Thyroid gland (tissue), 4 donors: ENCODE measurements at regions not wholly inside any gene's neighbourhood (a gene's known extent, or its start where the extent isn't known, plus 50 kb on each side); places are given as distances from the start of the nearest gene placed in this dataset.

Source experiments
- DNase-seq, 2 donors: peaks; one replicate each; pipeline ENCODE4 v3.0.0-alpha.2; 2019
- H3K27ac ChIP-seq, 3 donors: fragments of 200-600 bp; sonication (generic); 1 replicate in 2 of 3; 2 replicates in 1 of 3; pipeline ENCODE4 v1.5.1; 2016 to 2019; ENCODE audit warnings: mild to moderate bottlenecking in 1 of 3, moderate library complexity in 1 of 3
- H3K27me3 ChIP-seq: fragments of 200-600 bp; sonication (generic); one replicate; pipeline ENCODE4 v1.5.1; 2019
- H3K36me3 ChIP-seq, 2 donors: fragments of 200-600 bp; sonication (generic); one replicate each; pipeline ENCODE4 v1.5.1; 2016 to 2019
- H3K4me1 ChIP-seq, 2 donors: fragments of 200-600 bp; sonication (generic); one replicate each; pipeline ENCODE4 v1.5.1; 2017 to 2019
- H3K4me3 ChIP-seq, 3 donors: fragments of 200-600 bp; sonication (generic); replicated peaks in 1 of 3; 1 replicate in 2 of 3; 2 replicates in 1 of 3; pipeline ENCODE4 v1.5.1; 2016; ENCODE audit warnings: mild to moderate bottlenecking in 1 of 3
- H3K9me3 ChIP-seq: fragments of 200-600 bp; sonication (generic); one replicate; pipeline ENCODE4 v1.5.1; 2017
- POLR2A ChIP-seq, 2 donors: fragments of 450-650 bp; IDR thresholded peaks; one replicate each; pipeline ENCODE4 v1.6.1; 2017; ENCODE audit warnings: antibody characterized with exemption in 2 of 2, mild to moderate bottlenecking in 2 of 2, moderate library complexity in 1 of 2
- WGBS, 2 donors: methylation state at CpG; one replicate each; pipeline ENCODE4 v1.1.5; 2017; 5-methylcytosine and 5-hydroxymethylcytosine counted together
- intact Hi-C: fragments of 100-400 bp; cut with DNase I; formaldehyde crosslinking; loops from one replicate; pipeline ENCODE4 v1.15.1; 2023
- TF ChIP-seq, protein P1 (sequence below), 6 experiments: fragments of 200-600 bp in 3 of 6; fragments of 450-650 bp in 3 of 6; sonication (generic) in 3 of 6; IDR thresholded peaks; one replicate each; pipeline ENCODE4 v1.5.1; 2016 to 2019; ENCODE audit warnings: antibody characterized with exemption in 6 of 6, mild to moderate bottlenecking in 2 of 6, inconsistent platforms in 1 of 6, moderate library complexity in 1 of 6

DNA sequence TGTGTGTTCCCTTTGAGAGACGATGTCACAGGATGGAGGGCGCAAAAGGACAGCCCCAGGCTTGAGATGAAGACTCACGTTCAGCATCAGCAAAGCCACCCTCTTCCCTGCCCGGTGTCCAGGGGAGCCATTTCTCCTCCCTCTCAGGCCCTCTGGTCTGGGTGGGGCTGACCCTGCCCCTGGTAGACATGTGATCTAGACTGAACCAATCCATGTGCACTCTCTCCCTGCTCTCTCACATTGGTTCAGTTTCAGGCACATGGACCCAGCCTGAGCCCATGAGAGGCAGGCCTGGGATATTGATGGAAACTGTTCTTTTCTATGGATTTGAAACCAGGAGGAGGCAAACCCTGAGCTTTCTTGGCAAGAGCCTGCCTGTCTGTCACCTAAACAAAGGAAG lies 115.6 kb upstream of the IGSF21 start:
- intact Hi-C loops: no loop called here
- no peaks in the 10 kb centered on the region for H3K9me3 ChIP-seq
- DNase-seq: no peak
- H3K27ac ChIP-seq: no peak overlapping the region
- no peaks in the 10 kb centered on the region for H3K36me3 ChIP-seq
- WGBS, 2 donors: 74 to 79% methylated on average over 4 of the region's 4 CpGs
- no peaks in the 10 kb centered on the region for H3K4me1 ChIP-seq
- no peak for TF ChIP-seq POLR2A (IDR thresholded peaks at IDR 0.05)
- no peaks in the 10 kb centered on the region for H3K27me3 ChIP-seq
- H3K4me3 ChIP-seq: no peak overlapping the region

GRCh38 chr1:17992800-17993199 lies 114.8 kb upstream of the IGSF21 start:
- H3K27ac ChIP-seq: no peak overlapping the region
- no peaks in the 10 kb centered on the region for H3K4me1 ChIP-seq
- no peaks in the 10 kb centered on the region for H3K36me3 ChIP-seq
- DNase-seq: no peak
- 90 to 94% methylated on average over 5 of the region's 5 CpGs for WGBS, 2 donors
- TF ChIP-seq, protein P1, sequence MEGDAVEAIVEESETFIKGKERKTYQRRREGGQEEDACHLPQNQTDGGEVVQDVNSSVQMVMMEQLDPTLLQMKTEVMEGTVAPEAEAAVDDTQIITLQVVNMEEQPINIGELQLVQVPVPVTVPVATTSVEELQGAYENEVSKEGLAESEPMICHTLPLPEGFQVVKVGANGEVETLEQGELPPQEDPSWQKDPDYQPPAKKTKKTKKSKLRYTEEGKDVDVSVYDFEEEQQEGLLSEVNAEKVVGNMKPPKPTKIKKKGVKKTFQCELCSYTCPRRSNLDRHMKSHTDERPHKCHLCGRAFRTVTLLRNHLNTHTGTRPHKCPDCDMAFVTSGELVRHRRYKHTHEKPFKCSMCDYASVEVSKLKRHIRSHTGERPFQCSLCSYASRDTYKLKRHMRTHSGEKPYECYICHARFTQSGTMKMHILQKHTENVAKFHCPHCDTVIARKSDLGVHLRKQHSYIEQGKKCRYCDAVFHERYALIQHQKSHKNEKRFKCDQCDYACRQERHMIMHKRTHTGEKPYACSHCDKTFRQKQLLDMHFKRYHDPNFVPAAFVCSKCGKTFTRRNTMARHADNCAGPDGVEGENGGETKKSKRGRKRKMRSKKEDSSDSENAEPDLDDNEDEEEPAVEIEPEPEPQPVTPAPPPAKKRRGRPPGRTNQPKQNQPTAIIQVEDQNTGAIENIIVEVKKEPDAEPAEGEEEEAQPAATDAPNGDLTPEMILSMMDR (IDR thresholded peaks at IDR 0.05): no peak
- TF ChIP-seq POLR2A (IDR thresholded peaks at IDR 0.05): no peak
- intact Hi-C loops: no loop called here
- H3K4me3 ChIP-seq: no peak overlapping the region
- no peaks in the 10 kb centered on the region for H3K27me3 ChIP-seq
- H3K9me3 ChIP-seq: no peaks in the 10 kb centered on the region

DNA sequence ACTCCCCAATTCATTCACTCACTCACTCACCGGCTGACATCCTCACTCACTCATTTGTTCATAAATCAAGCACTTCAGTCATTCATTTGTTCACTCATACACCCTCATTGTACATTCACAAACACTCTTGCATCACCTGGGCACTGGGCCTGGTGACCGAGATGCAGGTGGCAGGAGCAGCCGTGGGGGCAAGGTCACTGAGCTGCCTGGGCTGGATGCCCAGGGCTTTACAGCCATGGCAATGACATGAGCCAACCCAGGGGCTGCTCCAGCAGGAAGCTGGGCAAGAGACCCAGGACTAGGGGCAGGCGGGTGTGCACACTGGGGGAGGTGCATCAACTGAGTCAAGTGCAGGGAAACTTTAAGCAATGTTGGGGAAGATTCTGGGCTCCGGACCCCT lies 113.6 kb upstream of the IGSF21 start:
- H3K4me3 ChIP-seq: no peak overlapping the region
- no peak for DNase-seq
- H3K4me1 ChIP-seq: no peaks in the 10 kb centered on the region
- 71 to 86% methylated on average over 5 of the region's 5 CpGs for WGBS, 2 donors
- intact Hi-C loops: no loop called here
- no peaks in the 10 kb centered on the region for H3K9me3 ChIP-seq
- no peaks in the 10 kb centered on the region for H3K36me3 ChIP-seq
- TF ChIP-seq, protein P1 (IDR thresholded peaks at IDR 0.05): no peak
- no peak for TF ChIP-seq POLR2A (IDR thresholded peaks at IDR 0.05)
- H3K27ac ChIP-seq: no peak overlapping the region
- H3K27me3 ChIP-seq: no peaks in the 10 kb centered on the region

- intact Hi-C loops: no loop called here
- H3K4me1 ChIP-seq: no peaks in the 10 kb centered on the region
- no peak overlapping the region for H3K4me3 ChIP-seq
- 80 to 87% methylated on average over 1 of the region's 1 CpG for WGBS, 2 donors
- no peaks in the 10 kb centered on the region for H3K27me3 ChIP-seq
- no peaks in the 10 kb centered on the region for H3K36me3 ChIP-seq
- no peak for TF ChIP-seq POLR2A (IDR thresholded peaks at IDR 0.05)
- TF ChIP-seq, protein P1 (IDR thresholded peaks at IDR 0.05): no peak
- no peak overlapping the region for H3K27ac ChIP-seq
- no peaks in the 10 kb centered on the region for H3K9me3 ChIP-seq
- DNase-seq: no peak
These were observed 112.1 kb upstream of the IGSF21 start for GRCh38 chr1:17995480-17995879.

GRCh38 chr1:17998889-17999288 lies 108.7 kb upstream of the IGSF21 start:
- H3K4me3 ChIP-seq: no peak overlapping the region
- intact Hi-C loops: no loop called here
- H3K27me3 ChIP-seq: no peaks in the 10 kb centered on the region
- H3K9me3 ChIP-seq: no peaks in the 10 kb centered on the region
- no peaks in the 10 kb centered on the region for H3K36me3 ChIP-seq
- 78 to 80% methylated on average over 6 of the region's 6 CpGs for WGBS, 2 donors
- no peaks in the 10 kb centered on the region for H3K4me1 ChIP-seq
- TF ChIP-seq POLR2A (IDR thresholded peaks at IDR 0.05): no peak
- TF ChIP-seq, protein P1 (IDR thresholded peaks at IDR 0.05): no peak
- H3K27ac ChIP-seq: no peak overlapping the region
- no peak for DNase-seq

GRCh38 chr1:17999884-18000283 lies 107.7 kb upstream of the IGSF21 start:
- DNase-seq: no peak
- Histone ChIP-seq H3K9me3 (no peaks in the 10 kb centered on the region), H3K4me1 (no peaks in the 10 kb centered on the region), H3K27ac (no peak overlapping the region), H3K4me3 (no peak overlapping the region), H3K36me3 (no peaks in the 10 kb centered on the region), H3K27me3 (no peaks in the 10 kb centered on the region)
- no peak for TF ChIP-seq POLR2A (IDR thresholded peaks at IDR 0.05)
- TF ChIP-seq, protein P1 (IDR thresholded peaks at IDR 0.05): no peak
- 79 to 87% methylated on average over 3 of the region's 3 CpGs for WGBS, 2 donors
- intact Hi-C loops: no loop called here
